MCF 10A (cell line): ENCODE measurements at regions not wholly inside any gene's neighbourhood (a gene's known extent, or its start where the extent isn't known, plus 50 kb on each side); places are given as distances from the start of the nearest gene placed in this dataset.

Experiments used
- BruUV-seq: library from RNA; stranded (reverse); fragments of 400-500 nt; replicated peaks from 2 replicates; lab custom pipeline; 2021; lab: Mats Ljungman, UMichigan
- CTCF ChIA-PET: fragments of 300-600 bp; sonication (Branson Sonifier 250); formaldehyde crosslinking; extraction: SDS; loops from one replicate; lab custom pipeline; 2021; ENCODE audit warnings: antibody characterized with exemption, inconsistent platforms; lab: Yijun Ruan, JAX
- POLR2A ChIA-PET: fragments of 300-600, 350-650 bp; sonication (Branson Sonifier 250); formaldehyde crosslinking; extraction: SDS; loops from one replicate; lab custom pipeline; 2020; ENCODE audit warnings: antibody characterized with exemption, inconsistent platforms; lab: Yijun Ruan, JAX
- DNase-seq: peaks from one replicate; pipeline ENCODE4 v3.0.0-alpha.2; 2018; ENCODE audit not compliant: unreplicated experiment
- H3K27ac Mint-ChIP-seq: one replicate; pipeline ENCODE4 v1.8.0; 2022; ENCODE audit warnings: mild to moderate bottlenecking, low read depth, mixed read lengths; ENCODE audit not compliant: unreplicated experiment
- H3K27me3 Mint-ChIP-seq: one replicate; pipeline ENCODE4 v1.8.0; 2022; ENCODE audit warnings: mixed read lengths; ENCODE audit not compliant: insufficient read depth, unreplicated experiment
- H3K36me3 Mint-ChIP-seq: one replicate; pipeline ENCODE4 v1.8.0; 2022; ENCODE audit warnings: mild to moderate bottlenecking, moderate library complexity, mixed read lengths; ENCODE audit not compliant: insufficient read depth, unreplicated experiment
- H3K4me1 Mint-ChIP-seq: one replicate; pipeline ENCODE4 v1.8.0; 2022; ENCODE audit warnings: mixed read lengths; ENCODE audit not compliant: insufficient read depth, unreplicated experiment
- H3K4me3 Mint-ChIP-seq: one replicate; pipeline ENCODE4 v1.8.0; 2022; ENCODE audit warnings: mild to moderate bottlenecking, moderate library complexity, mixed read lengths; ENCODE audit not compliant: unreplicated experiment
- H3K9me3 Mint-ChIP-seq: one replicate; pipeline ENCODE4 v1.8.0; 2022; ENCODE audit warnings: mixed read lengths; ENCODE audit not compliant: unreplicated experiment
- CTCF ChIP-seq: fragments of 200-600 bp; IDR thresholded peaks from one replicate; pipeline ENCODE4 v1.8.0; 2022; ENCODE audit warnings: antibody characterized with exemption, mild to moderate bottlenecking; ENCODE audit not compliant: unreplicated experiment
- intact Hi-C: fragments of 100-400 bp; cut with micrococcal nuclease; formaldehyde crosslinking; loops from 2 replicates; pipeline ENCODE4 v1.14.1; 2022

- Mint-ChIP-seq H3K27me3 (no peaks in the 10 kb centered on the region), H3K4me3 (no peak overlapping the region), H3K36me3 (no peaks in the 10 kb centered on the region), H3K4me1 (peaks cover 10% of the 10 kb centered on the region), H3K9me3 (no peaks in the 10 kb centered on the region), H3K27ac (no peak overlapping the region)
- no TSS peak for BruUV-seq
- intact Hi-C loops: no loop called here
- ChIA-PET POLR2A (interaction anchor here (1.2 kb wide), 1 partner anchor 22 kb away, joined by 4 read pairs; no protein-coding TSS in a partner anchor), CTCF (interaction anchor here (0.6 kb wide), 1 partner anchor 22 kb away, joined by 4 read pairs; no protein-coding TSS in a partner anchor)
- TF ChIP-seq CTCF: no peak
- DNase-seq: no peak
Measured at GRCh38 chr18:22681908-22682307, 251.2 kb upstream of the RBBP8 start.

- ChIA-PET POLR2A (interaction anchor here (0.5 to 1.2 kb wide), 3 partner anchors 21 to 25 kb away, joined by 3 to 5 read pairs (median 4); no protein-coding TSS in a partner anchor), CTCF (interaction anchor here (1.0 kb wide), 1 partner anchor 21 kb away, joined by 3 read pairs; no protein-coding TSS in a partner anchor)
- Mint-ChIP-seq H3K4me3 (no peak overlapping the region), H3K27me3 (no peaks in the 10 kb centered on the region), H3K36me3 (no peaks in the 10 kb centered on the region), H3K27ac (no peak overlapping the region), H3K4me1 (peaks cover 9% of the 10 kb centered on the region), H3K9me3 (no peaks in the 10 kb centered on the region)
- DNase-seq: no peak
- no TSS peak for BruUV-seq
- no peak for TF ChIP-seq CTCF
- intact Hi-C loops: no loop called here
Measured at GRCh38 chr18:22682720-22683119, 250.4 kb upstream of the RBBP8 start.

- Mint-ChIP-seq H3K4me1 (peaks cover 9% of the 10 kb centered on the region), H3K27ac (no peak overlapping the region), H3K27me3 (no peaks in the 10 kb centered on the region), H3K9me3 (no peaks in the 10 kb centered on the region), H3K4me3 (no peak overlapping the region), H3K36me3 (no peaks in the 10 kb centered on the region)
- no peak for TF ChIP-seq CTCF
- BruUV-seq: no TSS peak
- intact Hi-C loops: no loop called here
- POLR2A ChIA-PET: interaction anchor here (0.5 kb wide), 1 partner anchor 25 kb away, joined by 5 read pairs; no protein-coding TSS in a partner anchor
- peak; percentile 67 for DNase-seq
- CTCF ChIA-PET: interaction anchor here (0.8 to 1.0 kb wide), 2 partner anchors 8 to 20 kb away, joined by 3 read pairs; no protein-coding TSS in a partner anchor
Measured at GRCh38 chr18:22683196-22683676, 249.9 kb upstream of the RBBP8 start.

GRCh38 chr18:22683786-22684185 is 249.3 kb upstream of the RBBP8 start:
- Mint-ChIP-seq H3K9me3 (no peaks in the 10 kb centered on the region), H3K4me3 (no peak overlapping the region), H3K36me3 (no peaks in the 10 kb centered on the region), H3K27me3 (no peaks in the 10 kb centered on the region), H3K4me1 (peaks cover 9% of the 10 kb centered on the region), H3K27ac (no peak overlapping the region)
- TF ChIP-seq CTCF: no peak
- ChIA-PET POLR2A (no interaction called here), CTCF (interaction anchor here (0.8 to 1.0 kb wide), 2 partner anchors 9 to 20 kb away, joined by 3 read pairs; no protein-coding TSS in a partner anchor)
- intact Hi-C loops: no loop called here
- DNase-seq: no peak
- no TSS peak for BruUV-seq
